Endothelial cell of umbilical vein (primary cell): ENCODE measurements at regions not wholly inside any gene's neighbourhood (a gene's known extent, or its start where the extent isn't known, plus 50 kb on each side); places are given as distances from the start of the nearest gene placed in this dataset.

Experiments
- FOS ChIP-seq: IDR thresholded peaks from 2 replicates; pipeline ENCODE4 v1.6.1; 2011; ENCODE audit warnings: mild to moderate bottlenecking, low read length, moderate library complexity, borderline replicate concordance; ENCODE audit not compliant: insufficient read depth
- MYC ChIP-seq: IDR thresholded peaks from one replicate; pipeline ENCODE4 v1.6.1; 2011; ENCODE audit warnings: mild to moderate bottlenecking, low read depth, low read length
- POLR2A ChIP-seq: IDR thresholded peaks from 2 replicates; pipeline ENCODE4 v1.6.1; 2012; ENCODE audit warnings: low read depth, mild to moderate bottlenecking, control low read depth, low read length
- POLR2AphosphoS5 ChIP-seq: IDR thresholded peaks from 2 replicates; pipeline ENCODE4 v1.6.1; 2012; ENCODE audit warnings: low read depth, mild to moderate bottlenecking, control low read depth, low read length, moderate library complexity; ENCODE audit not compliant: insufficient read depth
- TF ChIP-seq, protein P1 (sequence below), 2 donors: IDR thresholded peaks; 1 replicate in 1 of 2; 2 replicates in 1 of 2; pipeline ENCODE4 v1.5.1; 2011; ENCODE audit warnings: low read length in 2 of 2, mild to moderate bottlenecking in 2 of 2, moderate library complexity in 2 of 2, control low read depth in 1 of 2, inconsistent platforms in 1 of 2, low read depth in 1 of 2; ENCODE audit not compliant: insufficient read depth in 1 of 2; ENCODE audit errors: extremely low read depth in 1 of 2
- TF ChIP-seq, protein P2 (sequence below): IDR thresholded peaks from 2 replicates; pipeline ENCODE4 v1.6.1; 2011; ENCODE audit not compliant: insufficient read depth, insufficient read length

DNA sequence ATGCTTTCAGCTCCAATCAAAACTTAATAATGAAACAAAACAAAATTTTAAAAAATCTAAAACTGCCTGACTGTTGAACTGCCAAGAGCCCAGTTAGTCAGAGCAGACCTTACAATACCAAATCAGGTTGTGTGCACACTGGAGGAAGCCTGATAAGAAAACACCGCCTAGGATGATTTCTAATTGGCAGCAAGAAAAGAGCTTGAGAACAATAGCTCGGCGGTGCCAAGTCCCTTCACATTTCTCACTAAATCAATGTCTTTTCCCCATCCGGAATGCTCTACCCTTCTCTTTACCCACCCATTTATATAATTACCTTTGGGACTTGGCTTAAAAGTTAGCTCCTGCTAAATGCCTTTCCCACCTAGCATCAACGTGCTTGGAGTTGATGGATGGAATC is 256.7 kb downstream of the C12orf75 start:
- no peak for TF ChIP-seq FOS
- TF ChIP-seq, protein P1, sequence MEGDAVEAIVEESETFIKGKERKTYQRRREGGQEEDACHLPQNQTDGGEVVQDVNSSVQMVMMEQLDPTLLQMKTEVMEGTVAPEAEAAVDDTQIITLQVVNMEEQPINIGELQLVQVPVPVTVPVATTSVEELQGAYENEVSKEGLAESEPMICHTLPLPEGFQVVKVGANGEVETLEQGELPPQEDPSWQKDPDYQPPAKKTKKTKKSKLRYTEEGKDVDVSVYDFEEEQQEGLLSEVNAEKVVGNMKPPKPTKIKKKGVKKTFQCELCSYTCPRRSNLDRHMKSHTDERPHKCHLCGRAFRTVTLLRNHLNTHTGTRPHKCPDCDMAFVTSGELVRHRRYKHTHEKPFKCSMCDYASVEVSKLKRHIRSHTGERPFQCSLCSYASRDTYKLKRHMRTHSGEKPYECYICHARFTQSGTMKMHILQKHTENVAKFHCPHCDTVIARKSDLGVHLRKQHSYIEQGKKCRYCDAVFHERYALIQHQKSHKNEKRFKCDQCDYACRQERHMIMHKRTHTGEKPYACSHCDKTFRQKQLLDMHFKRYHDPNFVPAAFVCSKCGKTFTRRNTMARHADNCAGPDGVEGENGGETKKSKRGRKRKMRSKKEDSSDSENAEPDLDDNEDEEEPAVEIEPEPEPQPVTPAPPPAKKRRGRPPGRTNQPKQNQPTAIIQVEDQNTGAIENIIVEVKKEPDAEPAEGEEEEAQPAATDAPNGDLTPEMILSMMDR (IDR thresholded peaks at IDR 0.05; ENCODE audit: extremely low read depth in 1 of 2, insufficient read depth in 1 of 2, low read depth in 1 of 2, low read length in 2 of 2) = no peak
- peak; percentile 59 for TF ChIP-seq POLR2A
- TF ChIP-seq POLR2AphosphoS5 = peak; percentile 49
- no peak for TF ChIP-seq MYC
- TF ChIP-seq, protein P2, sequence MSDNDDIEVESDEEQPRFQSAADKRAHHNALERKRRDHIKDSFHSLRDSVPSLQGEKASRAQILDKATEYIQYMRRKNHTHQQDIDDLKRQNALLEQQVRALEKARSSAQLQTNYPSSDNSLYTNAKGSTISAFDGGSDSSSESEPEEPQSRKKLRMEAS = no peak
